ENCODE measurements at regions not wholly inside any gene's neighbourhood (a gene's known extent, or its start where the extent isn't known, plus 50 kb on each side); places are given as distances from the start of the nearest gene placed in this dataset.

GRCh38 chr10:44463511-44464121 is 78.7 kb upstream of the CXCL12 start:
- intact Hi-C loops (cut with DNase I): no loop called here
- WGBS, 2 donors: 63 to 70% methylated on average over 6 of the region's 6 CpGs
- TF ChIP-seq CTCF (IDR thresholded peaks at IDR 0.05): no peak
- no peak for TF ChIP-seq POLR2A (IDR thresholded peaks at IDR 0.05)

GRCh38 chr10:44464503-44464902 is 79.6 kb upstream of the CXCL12 start:
- 40 to 44% methylated on average over 2 of the region's 2 CpGs for WGBS, 2 donors
- H3K27ac ChIP-seq: no peak overlapping the region
- peaks cover 0 to 3% of the 10 kb centered on the region in 2 donors for H3K4me1 ChIP-seq
- no peaks in the 10 kb centered on the region for H3K36me3 ChIP-seq
- no peaks in the 10 kb centered on the region for H3K9me3 ChIP-seq
- intact Hi-C loops (cut with DNase I): no loop called here
- H3K27me3 ChIP-seq: no peaks in the 10 kb centered on the region
- no peak for DNase-seq
- no peak overlapping the region for H3K4me3 ChIP-seq (replicated peaks in 1 of 3)
- TF ChIP-seq CTCF (IDR thresholded peaks at IDR 0.05): no peak
- no peak for TF ChIP-seq POLR2A (IDR thresholded peaks at IDR 0.05)

More at GRCh38 chr10:44463511-44464121, 78.7 kb upstream of the CXCL12 start:
- no peak overlapping the region for H3K4me3 ChIP-seq (replicated peaks in 1 of 3)
- no peaks in the 10 kb centered on the region for H3K36me3 ChIP-seq
- peaks cover 0 to 3% of the 10 kb centered on the region in 2 donors for H3K4me1 ChIP-seq
- DNase-seq: no peak
- no peak overlapping the region for H3K27ac ChIP-seq
- no peaks in the 10 kb centered on the region for H3K9me3 ChIP-seq
- H3K27me3 ChIP-seq: no peaks in the 10 kb centered on the region

GRCh38 chr10:44465401-44466115 is 80.7 kb upstream of the CXCL12 start:
- TF ChIP-seq CTCF (IDR thresholded peaks at IDR 0.05) (no peak), POLR2A (IDR thresholded peaks at IDR 0.05) (no peak)
- Histone ChIP-seq H3K4me3 (replicated peaks in 1 of 3) (no peak overlapping the region), H3K4me1 (peaks cover 0 to 3% of the 10 kb centered on the region in 2 donors), H3K27me3 (no peaks in the 10 kb centered on the region), H3K27ac (no peak overlapping the region), H3K36me3 (no peaks in the 10 kb centered on the region), H3K9me3 (no peaks in the 10 kb centered on the region)
- intact Hi-C loops (cut with DNase I): no loop called here
- 62 to 65% methylated on average over 11 of the region's 11 CpGs for WGBS, 2 donors
- no peak for DNase-seq

GRCh38 chr10:44466236-44466635 is 81.3 kb upstream of the CXCL12 start:
- DNase-seq: no peak
- Histone ChIP-seq H3K36me3 (no peaks in the 10 kb centered on the region), H3K4me3 (replicated peaks in 1 of 3) (no peak overlapping the region), H3K4me1 (peaks cover 0 to 3% of the 10 kb centered on the region in 2 donors), H3K9me3 (no peaks in the 10 kb centered on the region), H3K27ac (no peak overlapping the region), H3K27me3 (no peaks in the 10 kb centered on the region)
- TF ChIP-seq POLR2A (IDR thresholded peaks at IDR 0.05) (no peak), CTCF (IDR thresholded peaks at IDR 0.05) (no peak)
- WGBS, 2 donors: 90 to 92% methylated on average over 2 of the region's 2 CpGs
- intact Hi-C loops (cut with DNase I): no loop called here

- Histone ChIP-seq H3K27me3 (no peaks in the 10 kb centered on the region), H3K27ac (no peak overlapping the region), H3K4me3 (replicated peaks in 1 of 3) (no peak overlapping the region), H3K9me3 (no peaks in the 10 kb centered on the region), H3K36me3 (no peaks in the 10 kb centered on the region), H3K4me1 (peaks cover 0 to 3% of the 10 kb centered on the region in 2 donors)
- TF ChIP-seq POLR2A (IDR thresholded peaks at IDR 0.05): no peak
- TF ChIP-seq CTCF (IDR thresholded peaks at IDR 0.05): no peak
- WGBS, 2 donors: 77 to 78% methylated on average over 2 of the region's 2 CpGs
- DNase-seq: no peak
- intact Hi-C loops (cut with DNase I): no loop called here
These were observed 82.2 kb upstream of the CXCL12 start for GRCh38 chr10:44467090-44467489.

All from thyroid gland (tissue), 4 donors.